ENCODE measurements at regions not wholly inside any gene's neighbourhood (a gene's known extent, or its start where the extent isn't known, plus 50 kb on each side); places are given as distances from the start of the nearest gene placed in this dataset.

- TF ChIP-seq CEBPB (IDR thresholded peaks at IDR 0.05; ENCODE audit: low read depth, low read length), result no peak
Observed at GRCh38 chr9:7730164-7730445, 69.5 kb downstream of the DMAC1 start (continued).

Measured in H1 (cell line).